Activated T-helper 1 cell treated with anti-CD3 and anti-CD28 coated beads, Interleukin-2, amount 50 U/mL, for 16 hours (primary cell): ENCODE measurements at regions not wholly inside any gene's neighbourhood (a gene's known extent, or its start where the extent isn't known, plus 50 kb on each side); places are given as distances from the start of the nearest gene placed in this dataset.

Experiments
- DNase-seq, 2 donors: peaks; one replicate each; pipeline ENCODE4 v3.0.0-alpha.2; 2020; ENCODE audit warnings: low read depth in 1 of 2, low spot score in 1 of 2

DNA sequence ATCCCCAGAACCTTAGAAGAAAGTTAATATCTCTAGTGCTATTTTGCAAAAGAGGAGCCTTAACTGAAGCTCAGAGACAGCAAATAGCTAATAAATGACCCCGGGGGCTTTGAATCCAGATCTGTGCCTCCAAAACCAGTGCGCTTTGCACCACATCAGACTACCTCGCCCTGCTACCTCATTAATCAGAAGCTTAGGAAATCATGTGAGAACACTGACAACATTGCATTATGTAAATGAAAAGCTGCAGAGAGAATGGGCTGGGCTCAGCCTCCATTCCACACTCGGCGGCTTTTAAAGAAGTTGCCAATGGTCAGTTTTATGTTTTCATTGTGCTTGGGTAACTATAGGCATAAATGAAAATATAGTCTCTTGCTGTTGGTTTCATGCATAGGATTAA lies 54.0 kb upstream of the STMND1 start:
- DNase-seq: no peak

- DNase-seq: no peak
These were observed 56.1 kb upstream of the STMND1 start for GRCh38 chr6:17045581-17046322.

GRCh38 chr6:17043148-17043522 lies 58.7 kb upstream of the STMND1 start:
- DNase-seq: no peak

DNA sequence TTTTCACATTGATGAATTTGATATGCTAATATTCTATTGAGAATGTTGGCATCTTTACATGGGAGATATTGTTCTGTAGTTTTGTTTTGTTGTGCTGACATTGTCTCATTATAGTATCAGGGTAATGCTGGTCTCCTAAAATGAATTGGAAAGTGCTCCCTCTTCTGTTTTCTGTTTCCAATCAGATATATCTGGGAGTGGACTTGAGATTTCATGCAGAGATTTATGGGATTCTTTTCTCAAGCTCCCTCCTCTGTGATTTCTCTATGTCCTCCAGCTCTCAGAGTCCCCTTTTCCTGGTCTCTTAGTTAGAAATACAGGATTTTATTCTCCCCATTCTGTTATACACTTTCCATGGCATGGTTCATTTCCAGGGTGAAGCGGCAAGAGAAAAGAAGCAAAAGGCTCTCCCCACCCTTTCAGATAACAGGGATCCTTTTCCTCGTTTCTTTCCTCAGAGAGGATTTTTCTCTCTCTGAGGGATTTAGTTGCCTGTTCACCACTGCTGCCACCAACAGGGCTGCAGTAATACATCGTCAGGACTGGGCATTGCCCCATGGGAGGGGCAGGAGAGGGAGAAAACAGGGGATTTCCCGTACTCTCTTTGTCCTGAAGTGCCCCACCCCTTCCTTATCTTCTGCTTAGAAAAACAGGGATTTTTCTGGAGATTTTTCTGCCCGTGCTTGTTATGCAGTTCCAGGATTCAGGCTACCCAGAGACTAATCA lies 59.3 kb upstream of the STMND1 start:
- no peak for DNase-seq

DNA sequence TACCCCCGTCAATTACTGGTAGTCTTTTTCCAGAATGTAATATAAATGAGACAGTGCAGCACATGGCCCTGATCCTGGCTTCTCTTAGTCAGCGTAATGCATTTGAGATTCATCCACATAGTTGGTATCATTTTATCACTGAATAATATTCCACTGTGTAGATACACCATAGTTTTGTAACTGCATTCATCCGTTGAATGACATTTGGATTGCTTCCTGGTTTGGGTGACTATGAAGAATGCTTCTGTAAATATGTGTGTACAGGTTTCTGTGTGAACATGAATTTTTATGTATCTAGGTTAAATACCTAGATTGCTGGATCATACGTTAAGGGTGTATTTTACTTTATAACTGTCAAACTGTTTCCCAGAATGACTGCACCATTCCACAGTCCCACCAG lies 62.6 kb upstream of the STMND1 start:
- DNase-seq: no peak

DNA sequence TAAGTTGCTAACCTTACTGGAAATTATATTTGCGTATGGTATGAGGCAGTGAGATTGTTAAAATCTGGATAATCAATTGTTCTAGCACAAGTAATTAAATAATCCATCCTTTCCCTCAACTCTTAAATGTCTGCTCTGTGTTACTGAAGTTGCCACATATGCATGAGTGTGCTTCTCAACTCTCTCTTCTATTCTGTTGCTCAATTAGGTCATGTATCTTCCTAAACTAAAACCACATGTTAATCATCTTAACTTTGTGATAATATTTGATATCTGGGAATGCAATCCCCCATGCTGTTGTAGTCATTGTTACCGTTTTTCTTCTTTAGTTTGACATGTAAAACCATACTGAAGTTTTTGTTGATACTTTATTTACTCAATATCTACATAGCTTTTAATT lies 63.5 kb upstream of the STMND1 start:
- DNase-seq: no peak

DNA sequence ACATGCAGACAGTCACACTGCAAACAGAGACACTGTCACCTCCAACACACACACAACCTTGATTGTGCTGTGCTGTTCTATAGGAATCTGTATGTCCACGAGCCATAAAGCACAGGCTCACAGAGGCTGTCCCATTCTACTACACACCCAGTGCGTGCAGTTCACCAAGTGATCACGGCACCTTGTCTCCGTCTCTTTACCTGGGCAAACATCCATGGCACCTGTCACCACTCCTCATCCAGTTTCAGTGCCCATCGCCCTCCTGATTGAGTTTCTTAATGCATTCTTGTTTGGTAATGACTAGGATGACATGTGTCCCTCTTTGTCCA lies 65.8 kb upstream of the STMND1 start:
- no peak for DNase-seq

DNA sequence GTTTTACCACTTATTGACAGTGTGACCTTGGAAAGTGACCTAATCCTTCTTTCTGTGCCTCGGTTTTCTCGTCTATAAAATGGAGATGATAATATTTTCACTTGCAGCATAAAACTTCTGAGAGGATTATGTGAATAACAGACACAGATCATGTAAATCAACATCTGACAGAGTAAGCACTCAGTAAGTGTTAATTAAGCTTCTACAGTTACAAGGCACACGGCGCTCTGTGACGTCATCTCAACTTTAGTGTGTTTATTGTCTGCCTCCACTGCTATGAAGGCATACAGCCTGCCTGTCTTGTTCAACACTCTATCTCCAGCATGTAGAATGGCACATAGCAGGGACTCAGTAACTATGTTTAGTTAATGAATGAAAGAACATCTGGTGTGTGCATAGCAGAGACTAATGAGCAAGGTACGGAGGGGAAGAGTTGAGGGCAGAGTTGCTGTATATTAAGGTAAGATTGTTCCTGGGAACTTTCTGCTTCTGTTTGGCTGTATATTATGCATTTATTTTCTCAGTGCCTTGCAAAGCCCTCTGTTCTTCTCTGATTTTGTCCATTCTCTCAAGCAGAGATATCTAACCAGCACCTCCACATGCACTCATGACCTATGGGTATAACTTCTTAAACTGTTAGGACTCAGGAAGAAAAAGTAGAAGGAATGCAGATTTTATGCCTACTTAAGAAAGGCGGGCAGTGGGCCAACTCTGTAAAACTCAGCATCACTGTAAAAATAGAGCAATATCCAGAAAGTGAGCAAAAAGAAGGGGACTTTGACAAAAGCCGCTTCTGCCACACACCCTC lies 66.4 kb upstream of the STMND1 start:
- DNase-seq: no peak

GRCh38 chr6:17033746-17034145 lies 68.1 kb upstream of the STMND1 start:
- DNase-seq: no peak

DNA sequence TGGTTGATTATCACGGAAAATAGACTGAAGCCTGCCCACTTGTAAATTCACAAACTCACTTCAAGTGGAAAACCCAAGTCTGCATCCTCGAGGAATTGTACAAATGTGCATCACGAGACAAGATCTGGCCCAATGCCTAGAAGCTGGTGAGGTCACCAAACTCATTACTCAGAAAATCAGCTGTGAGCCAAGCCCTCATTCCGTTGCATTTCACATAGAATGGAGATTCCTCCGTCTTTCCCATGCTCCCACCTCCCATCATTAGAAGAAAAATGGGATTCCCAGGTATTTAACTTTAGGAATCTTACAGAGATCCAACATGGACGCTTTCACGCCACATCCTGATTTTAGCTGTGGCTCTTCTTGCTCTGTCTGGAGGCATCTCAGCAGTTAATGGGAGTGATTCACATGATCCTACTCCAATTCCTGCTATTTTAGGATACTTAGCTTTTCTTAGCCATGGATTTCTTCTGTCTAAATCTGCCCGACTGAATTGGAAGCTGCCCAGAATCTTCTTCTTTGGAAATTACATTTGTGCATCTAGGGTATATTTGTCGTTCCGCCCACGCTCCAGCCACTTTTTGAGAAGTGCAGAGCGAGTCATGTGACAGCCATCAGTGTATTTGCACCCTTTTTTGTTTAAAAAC lies 68.7 kb upstream of the STMND1 start:
- DNase-seq: no peak

- no peak for DNase-seq
These were observed 69.3 kb upstream of the STMND1 start for GRCh38 chr6:17032590-17032987.

GRCh38 chr6:17031961-17032360 lies 69.9 kb upstream of the STMND1 start:
- no peak for DNase-seq

DNA sequence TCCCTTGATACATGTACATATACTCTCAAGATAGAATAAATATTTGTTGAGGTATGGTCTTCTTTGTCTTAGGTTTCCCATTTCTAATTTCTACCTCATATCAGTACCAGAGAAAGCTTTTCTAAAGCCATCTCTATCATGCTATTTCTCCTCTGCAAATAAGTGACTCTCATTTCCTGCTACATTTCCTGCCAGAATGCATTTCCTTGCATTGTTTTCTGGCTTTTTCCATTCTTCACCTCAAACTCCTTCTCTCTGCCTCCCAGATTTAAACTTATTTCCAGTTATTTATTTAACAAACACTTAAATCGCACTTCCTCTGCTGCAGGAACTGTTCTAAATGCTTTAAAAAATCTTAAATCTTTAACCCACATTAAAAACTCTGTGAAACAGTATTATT lies 74.4 kb upstream of the STMND1 start:
- DNase-seq: no peak

DNA sequence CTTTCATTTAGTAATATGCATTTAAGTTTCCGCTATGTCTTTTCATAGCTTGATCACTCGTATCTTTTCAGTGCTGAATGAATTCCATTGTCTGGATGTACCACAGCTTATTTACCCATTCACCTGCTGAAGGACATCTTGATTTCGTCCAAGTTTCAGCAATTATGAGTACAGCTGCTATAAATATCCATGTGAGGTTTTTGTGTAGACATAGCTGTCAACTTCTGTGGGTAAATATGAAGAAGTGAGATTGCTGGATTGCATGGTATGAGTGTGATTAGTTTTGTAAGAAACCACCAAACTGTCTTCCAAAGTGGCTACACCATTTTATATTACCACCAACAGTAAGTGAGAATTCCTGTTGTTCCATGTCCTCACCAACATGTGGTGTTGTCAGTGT lies 79.2 kb upstream of the STMND1 start:
- DNase-seq: no peak

- DNase-seq: no peak
These were observed 80.3 kb upstream of the STMND1 start for GRCh38 chr6:17021539-17021889.

DNA sequence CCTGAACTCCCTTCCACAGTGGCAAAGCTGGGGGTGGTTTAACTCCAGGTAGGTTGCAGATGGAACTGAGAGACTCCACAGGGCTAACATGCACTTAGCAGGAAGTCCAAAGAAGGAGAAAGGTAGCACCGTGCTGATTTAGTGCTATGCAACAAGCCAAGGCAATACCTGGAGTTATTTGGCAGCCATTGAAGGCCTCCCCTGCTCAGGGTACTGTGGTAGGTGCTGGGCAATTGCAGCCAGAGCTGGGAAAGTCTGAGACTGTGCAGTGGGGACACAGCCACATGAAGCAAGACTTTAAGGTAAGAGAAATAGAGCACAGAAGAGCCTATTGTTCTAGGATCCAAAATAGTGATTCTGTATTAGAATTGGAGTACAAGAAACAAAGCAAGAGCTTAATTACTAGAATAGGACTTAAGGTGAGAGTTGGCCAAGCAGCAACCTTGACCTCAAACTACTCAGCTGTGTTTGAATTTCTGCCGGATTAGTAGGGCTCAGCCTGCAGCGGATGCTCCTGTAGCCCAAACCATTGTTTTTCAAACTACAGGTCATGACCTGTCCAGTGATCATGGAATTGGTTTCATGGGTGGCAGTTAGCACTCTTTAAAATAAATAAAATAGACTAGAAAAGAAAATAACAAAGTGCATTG lies 80.8 kb upstream of the STMND1 start:
- DNase-seq: no peak

- no peak for DNase-seq
These were observed 83.4 kb upstream of the STMND1 start for GRCh38 chr6:17018425-17018824.

DNA sequence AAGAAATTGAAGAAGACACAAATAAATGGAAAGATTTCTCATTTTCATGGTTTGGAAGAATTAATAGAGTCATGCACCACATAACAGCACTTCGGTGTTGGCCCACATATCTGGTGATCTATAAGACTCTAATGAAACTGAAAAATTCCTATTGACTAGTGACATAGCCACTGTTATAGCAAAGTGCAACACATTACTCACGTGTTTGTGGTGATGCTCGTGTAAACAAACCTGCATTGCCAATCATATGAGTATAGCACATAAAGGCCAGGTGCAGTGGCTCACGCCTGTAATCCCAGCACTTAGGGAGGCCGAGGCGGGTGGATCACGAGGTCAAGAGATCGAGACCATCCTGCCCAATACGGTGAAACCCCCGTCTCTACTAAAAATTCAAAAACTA lies 84.4 kb upstream of the STMND1 start:
- no peak for DNase-seq

DNA sequence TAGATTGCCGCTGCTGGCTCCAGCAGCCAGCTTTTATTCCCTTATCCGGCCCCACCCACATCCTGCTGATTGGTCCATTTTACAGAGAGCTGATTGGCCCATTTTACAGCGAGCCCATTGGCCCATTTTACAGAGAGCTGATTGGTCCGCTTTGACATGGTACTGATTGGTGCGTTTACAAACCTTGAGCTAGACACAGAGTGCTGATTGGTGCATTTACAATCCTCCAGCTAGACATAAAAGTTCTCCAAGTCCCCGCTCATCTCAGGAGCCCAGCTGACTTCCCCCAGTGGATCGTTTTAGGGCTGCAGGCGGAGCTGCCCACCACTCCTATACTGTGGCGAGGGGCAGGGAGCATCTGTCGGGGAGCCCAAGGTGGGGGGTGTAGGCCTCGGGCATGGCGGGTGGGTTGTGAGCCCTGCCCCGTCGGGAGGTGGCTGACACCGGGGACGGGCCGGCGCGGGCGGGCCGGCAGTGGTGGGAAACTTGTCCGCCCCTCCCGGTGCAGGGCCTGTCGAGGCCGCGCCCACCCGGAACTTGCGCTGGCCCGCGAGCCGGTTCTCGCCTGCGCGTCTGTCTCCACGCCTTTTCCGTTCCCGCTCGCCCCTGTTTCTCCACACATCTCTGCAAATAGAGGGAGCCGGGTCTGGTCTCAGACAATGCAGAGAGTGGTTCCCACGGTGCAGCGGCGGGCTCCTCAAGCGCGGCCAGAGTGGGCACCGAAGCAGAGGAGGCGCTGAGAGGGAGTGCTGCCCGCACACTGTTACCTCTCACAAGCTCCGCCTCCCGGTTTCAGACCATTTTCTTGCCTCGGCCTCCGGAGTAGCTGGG lies 86.1 kb upstream of the STMND1 start:
- no peak for DNase-seq

DNA sequence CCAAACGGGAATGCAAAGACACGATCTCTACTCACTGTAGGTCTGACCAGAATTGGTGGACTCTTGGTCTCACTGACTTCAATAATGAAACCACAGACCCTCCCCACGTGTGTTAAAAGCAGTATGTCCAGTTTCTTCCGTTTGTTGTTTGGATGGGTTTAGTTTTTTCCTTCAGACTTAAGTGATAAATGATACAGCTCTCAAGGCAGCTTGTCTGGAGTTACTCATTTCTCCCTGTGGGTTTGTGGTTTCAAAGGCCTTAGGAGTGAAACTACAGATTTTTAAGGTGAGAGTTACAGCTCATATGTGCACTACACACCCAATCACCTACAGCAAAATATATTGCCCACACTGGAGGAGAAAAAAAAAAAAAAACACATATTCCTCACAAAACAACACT lies 86.7 kb upstream of the STMND1 start:
- DNase-seq: no peak

- no peak for DNase-seq
These were observed 88.1 kb upstream of the STMND1 start for GRCh38 chr6:17013701-17014100.
